ENCODE measurements at regions not wholly inside any gene's neighbourhood (a gene's known extent, or its start where the extent isn't known, plus 50 kb on each side); places are given as distances from the start of the nearest gene placed in this dataset.
A peak's percentile ranks its signal among the peaks of the same experiment; 100 is the strongest.

DNA sequence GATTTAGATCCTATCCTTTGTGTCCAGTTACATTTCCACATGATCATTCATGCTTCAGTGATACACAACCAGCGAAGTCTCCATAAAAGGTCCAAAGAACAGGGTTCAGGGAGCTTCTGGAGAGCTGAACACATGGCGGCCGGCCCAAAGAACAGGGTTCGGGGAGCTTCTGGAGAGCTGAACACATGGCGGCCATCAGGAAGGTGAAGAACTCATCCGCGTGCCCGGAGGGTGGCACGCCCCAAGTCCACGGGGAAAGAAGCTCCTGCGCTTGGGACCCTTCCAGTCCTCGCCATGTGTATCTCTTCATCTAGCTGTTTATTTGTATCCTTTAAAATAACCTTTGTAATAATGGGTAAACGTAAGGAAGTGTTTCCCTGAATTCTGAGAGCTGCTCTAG lies 91.9 kb upstream of the FLRT2 start:
- H3K27me3 ChIP-seq (ENCODE audit: low read depth): no peaks in the 10 kb centered on the region
- no peaks in the 10 kb centered on the region for H3K9me3 ChIP-seq
- DNase-seq: no peak
- H3K4me1 ChIP-seq: peaks cover 3% of the 10 kb centered on the region
- H3K4me3 ChIP-seq: no peak overlapping the region
- no peak for ATAC-seq
- no peaks in the 10 kb centered on the region for H3K36me3 ChIP-seq
- H3K27ac ChIP-seq: no peak overlapping the region
- TF ChIP-seq, protein P1, sequence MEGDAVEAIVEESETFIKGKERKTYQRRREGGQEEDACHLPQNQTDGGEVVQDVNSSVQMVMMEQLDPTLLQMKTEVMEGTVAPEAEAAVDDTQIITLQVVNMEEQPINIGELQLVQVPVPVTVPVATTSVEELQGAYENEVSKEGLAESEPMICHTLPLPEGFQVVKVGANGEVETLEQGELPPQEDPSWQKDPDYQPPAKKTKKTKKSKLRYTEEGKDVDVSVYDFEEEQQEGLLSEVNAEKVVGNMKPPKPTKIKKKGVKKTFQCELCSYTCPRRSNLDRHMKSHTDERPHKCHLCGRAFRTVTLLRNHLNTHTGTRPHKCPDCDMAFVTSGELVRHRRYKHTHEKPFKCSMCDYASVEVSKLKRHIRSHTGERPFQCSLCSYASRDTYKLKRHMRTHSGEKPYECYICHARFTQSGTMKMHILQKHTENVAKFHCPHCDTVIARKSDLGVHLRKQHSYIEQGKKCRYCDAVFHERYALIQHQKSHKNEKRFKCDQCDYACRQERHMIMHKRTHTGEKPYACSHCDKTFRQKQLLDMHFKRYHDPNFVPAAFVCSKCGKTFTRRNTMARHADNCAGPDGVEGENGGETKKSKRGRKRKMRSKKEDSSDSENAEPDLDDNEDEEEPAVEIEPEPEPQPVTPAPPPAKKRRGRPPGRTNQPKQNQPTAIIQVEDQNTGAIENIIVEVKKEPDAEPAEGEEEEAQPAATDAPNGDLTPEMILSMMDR (IDR thresholded peaks at IDR 0.05): no peak
- intact Hi-C loops (cut with DNase I): no loop called here

DNA sequence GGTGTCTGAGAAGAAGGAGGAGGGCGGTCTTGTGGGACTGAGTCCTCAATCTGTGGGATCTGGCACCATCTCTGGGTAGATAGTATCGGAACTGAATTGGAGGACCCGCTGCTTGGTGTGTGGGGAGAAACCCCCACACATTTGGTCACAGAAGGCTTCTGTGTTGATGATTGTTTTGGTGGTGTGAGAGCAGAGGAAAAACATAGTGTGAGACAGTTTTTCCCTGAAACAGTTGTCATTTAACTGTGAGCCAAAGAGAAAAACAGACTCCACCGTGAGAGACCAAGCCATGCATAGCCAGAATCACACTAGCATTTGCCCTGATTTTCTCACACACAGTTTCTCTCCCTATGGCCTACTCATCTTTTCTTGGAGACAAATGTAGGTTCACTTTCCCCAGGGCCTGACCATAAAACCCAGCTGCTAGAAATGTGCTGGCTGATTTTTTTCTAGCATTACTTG lies 91.4 kb upstream of the FLRT2 start:
- TF ChIP-seq, protein P1 (IDR thresholded peaks at IDR 0.05): no peak
- H3K4me3 ChIP-seq: no peak overlapping the region
- intact Hi-C loops (cut with DNase I): no loop called here
- no peaks in the 10 kb centered on the region for H3K36me3 ChIP-seq
- no peak for ATAC-seq
- H3K9me3 ChIP-seq: no peaks in the 10 kb centered on the region
- no peak overlapping the region for H3K27ac ChIP-seq
- DNase-seq: no peak
- H3K27me3 ChIP-seq (ENCODE audit: low read depth): no peaks in the 10 kb centered on the region
- peaks cover 3% of the 10 kb centered on the region for H3K4me1 ChIP-seq

DNA sequence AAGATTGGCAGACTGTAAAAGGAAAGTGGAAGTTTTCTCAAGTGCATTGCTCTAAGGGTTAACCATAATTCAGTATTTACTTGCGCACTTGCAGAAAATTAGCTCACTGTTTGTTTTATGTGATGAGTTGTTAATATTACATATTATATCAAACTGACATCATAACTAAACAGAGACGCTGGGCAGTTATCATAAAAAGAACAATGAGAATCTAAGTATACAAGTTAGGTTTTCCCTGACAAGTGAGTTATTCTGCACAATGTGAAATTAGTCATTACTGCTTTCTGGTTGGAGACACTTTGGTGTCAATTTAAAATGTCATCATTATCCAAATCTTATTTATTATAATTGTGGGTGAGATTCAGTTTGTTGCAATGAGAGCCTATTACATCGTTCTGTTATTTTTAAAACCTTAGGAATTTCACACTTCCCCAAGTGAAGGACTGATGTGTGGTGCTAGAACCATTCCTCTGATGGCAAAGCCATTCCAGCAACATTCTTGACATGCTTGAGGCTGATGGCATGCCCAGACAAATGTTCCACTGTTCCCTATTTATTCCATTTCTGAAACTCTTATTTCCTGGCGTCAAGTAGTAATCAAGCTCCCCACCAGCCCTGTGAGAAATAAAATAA lies 90.1 kb upstream of the FLRT2 start:
- no peaks in the 10 kb centered on the region for H3K36me3 ChIP-seq
- no peak for DNase-seq
- H3K4me3 ChIP-seq: no peak overlapping the region
- H3K4me1 ChIP-seq: peaks cover 3% of the 10 kb centered on the region
- no peak overlapping the region for H3K27ac ChIP-seq
- ATAC-seq: peak; percentile 48 to 65
- H3K9me3 ChIP-seq: no peaks in the 10 kb centered on the region
- intact Hi-C loops (cut with DNase I): no loop called here
- TF ChIP-seq, protein P1 (IDR thresholded peaks at IDR 0.05): no peak
- H3K27me3 ChIP-seq (ENCODE audit: low read depth): no peaks in the 10 kb centered on the region

DNA sequence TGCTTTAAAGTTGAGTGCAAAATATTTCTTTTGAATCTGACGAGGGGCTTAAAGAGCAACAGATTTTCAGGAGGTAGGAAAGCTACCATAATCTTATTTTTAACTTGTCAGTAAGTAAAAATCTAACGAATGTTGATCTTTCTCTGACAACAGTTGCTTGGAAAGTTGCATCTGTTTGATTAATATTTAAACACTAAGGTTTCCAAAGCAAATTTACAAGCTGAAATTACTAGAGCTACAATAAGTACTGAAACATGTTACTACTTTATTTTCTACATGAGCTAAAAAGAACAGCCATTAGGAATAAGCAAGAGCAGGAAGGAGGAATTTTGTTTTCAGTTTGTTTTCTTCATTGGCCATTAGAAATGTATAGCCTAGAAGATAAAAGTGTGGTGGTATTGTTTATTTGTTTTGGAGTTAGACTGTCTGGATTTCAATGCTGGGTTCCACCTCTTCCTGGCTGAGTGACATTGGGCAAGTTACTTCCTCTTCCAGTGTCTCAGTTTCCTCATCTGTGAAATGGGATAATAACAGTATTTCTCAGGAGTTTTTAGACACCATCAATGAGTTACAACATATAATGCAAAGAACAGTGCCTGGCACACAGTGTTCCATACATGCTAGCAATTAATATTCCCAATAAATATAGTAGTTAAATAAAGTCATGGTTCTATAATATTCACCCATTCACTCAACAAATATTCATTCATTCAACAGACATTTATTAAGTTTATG lies 87.9 kb upstream of the FLRT2 start:
- TF ChIP-seq, protein P1 (IDR thresholded peaks at IDR 0.05): no peak
- DNase-seq (no peak), ATAC-seq (no peak)
- Histone ChIP-seq H3K27ac (no peak overlapping the region), H3K4me3 (no peak overlapping the region), H3K36me3 (no peaks in the 10 kb centered on the region), H3K4me1 (peaks cover 3% of the 10 kb centered on the region), H3K9me3 (no peaks in the 10 kb centered on the region), H3K27me3 (ENCODE audit: low read depth) (no peaks in the 10 kb centered on the region)
- intact Hi-C loops (cut with DNase I): no loop called here

DNA sequence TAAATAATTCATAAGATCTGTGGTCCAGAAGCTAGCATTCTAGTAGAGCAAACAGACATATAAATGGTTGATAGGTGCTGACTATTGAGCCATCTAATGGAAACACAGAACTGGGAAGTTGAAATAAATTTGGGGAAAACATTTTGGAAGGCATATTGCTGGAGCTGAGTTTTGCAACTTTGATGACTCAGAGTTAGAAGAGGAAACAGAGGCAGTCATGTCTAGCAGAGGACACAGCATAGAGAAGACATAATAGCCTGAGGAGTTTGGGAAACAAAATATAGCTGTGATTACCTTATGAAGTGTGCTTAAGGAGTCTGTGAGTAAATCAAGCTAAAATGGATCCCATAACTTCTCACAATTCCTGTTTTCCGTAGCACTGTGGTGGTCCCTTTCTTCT lies 86.9 kb upstream of the FLRT2 start:
- Histone ChIP-seq H3K27ac (no peak overlapping the region), H3K4me1 (peaks cover 3% of the 10 kb centered on the region), H3K36me3 (no peaks in the 10 kb centered on the region), H3K4me3 (no peak overlapping the region), H3K27me3 (ENCODE audit: low read depth) (no peaks in the 10 kb centered on the region), H3K9me3 (no peaks in the 10 kb centered on the region)
- ATAC-seq (no peak), DNase-seq (no peak)
- TF ChIP-seq, protein P1 (IDR thresholded peaks at IDR 0.05): no peak
- intact Hi-C loops (cut with DNase I): no loop called here
